Kidney epithelial cell (primary cell): ENCODE measurements at regions not wholly inside any gene's neighbourhood (a gene's known extent, or its start where the extent isn't known, plus 50 kb on each side); places are given as distances from the start of the nearest gene placed in this dataset.
A peak's percentile ranks its signal among the peaks of the same experiment; 100 is the strongest.

Experiments
- DNase-seq: peaks from one replicate; pipeline ENCODE4 v3.0.0-alpha.2; 2010; ENCODE audit warnings: low read depth
- H3K27me3 ChIP-seq: 2 replicates; pipeline ENCODE4 v1.6.0; 2011; ENCODE audit warnings: low read length; ENCODE audit not compliant: control insufficient read depth, insufficient read depth
- H3K36me3 ChIP-seq: 2 replicates; pipeline ENCODE4 v1.5.1; 2011; ENCODE audit warnings: low read length; ENCODE audit not compliant: control insufficient read depth, insufficient read depth
- H3K4me3 ChIP-seq: 2 replicates; pipeline ENCODE4 v1.5.1; 2011; ENCODE audit warnings: low read depth, mild to moderate bottlenecking, control low read depth, low read length
- CTCF ChIP-seq: IDR thresholded peaks from 2 replicates; pipeline ENCODE4 v1.5.1; 2011; ENCODE audit warnings: mild to moderate bottlenecking, moderate library complexity, low read length, control low read depth, inconsistent platforms; ENCODE audit not compliant: insufficient read depth, poor library complexity, severe bottlenecking

GRCh38 chr2:158021226-158021625 is 80.5 kb upstream of the UPP2 start:
- H3K27me3 ChIP-seq, result no peaks in the 10 kb centered on the region
- DNase-seq, result no peak
- no peaks in the 10 kb centered on the region for H3K36me3 ChIP-seq
- no peak overlapping the region for H3K4me3 ChIP-seq
- TF ChIP-seq CTCF, result no peak

- Histone ChIP-seq H3K36me3 (no peaks in the 10 kb centered on the region), H3K27me3 (no peaks in the 10 kb centered on the region), H3K4me3 (no peak overlapping the region)
- no peak for TF ChIP-seq CTCF
- DNase-seq, result no peak
Measured at GRCh38 chr2:158015428-158016076, 86.1 kb upstream of the UPP2 start.

GRCh38 chr2:158013891-158014290 is 87.8 kb upstream of the UPP2 start:
- no peak for TF ChIP-seq CTCF
- no peak for DNase-seq
- Histone ChIP-seq H3K27me3 (no peaks in the 10 kb centered on the region), H3K36me3 (no peaks in the 10 kb centered on the region), H3K4me3 (no peak overlapping the region)

GRCh38 chr2:158011055-158011771 is 90.5 kb upstream of the UPP2 start:
- Histone ChIP-seq H3K4me3 (no peak overlapping the region), H3K36me3 (no peaks in the 10 kb centered on the region), H3K27me3 (no peaks in the 10 kb centered on the region)
- no peak for TF ChIP-seq CTCF
- peak; percentile 71 for DNase-seq

GRCh38 chr2:158009399-158009798 is 92.3 kb upstream of the UPP2 start:
- Histone ChIP-seq H3K4me3 (no peak overlapping the region), H3K27me3 (no peaks in the 10 kb centered on the region), H3K36me3 (no peaks in the 10 kb centered on the region)
- TF ChIP-seq CTCF, result no peak
- no peak for DNase-seq
